OCI-LY1 (cell line): ENCODE measurements at regions not wholly inside any gene's neighbourhood (a gene's known extent, or its start where the extent isn't known, plus 50 kb on each side); places are given as distances from the start of the nearest gene placed in this dataset.

ENCODE experiments used
- CTCF ChIP-seq: fragments of 200-600 bp; sonication (generic), shearing (Covaris generic); IDR thresholded peaks from 2 replicates; pipeline ENCODE4 v1.5.1; 2017; ENCODE audit warnings: mild to moderate bottlenecking, antibody characterized with exemption, low read length, moderate library complexity, mixed read lengths
- EZH2 ChIP-seq: fragments of 200-600 bp; sonication (generic), shearing (Covaris generic); IDR thresholded peaks from 2 replicates; pipeline ENCODE4 v1.8.0; 2017; ENCODE audit warnings: borderline replicate concordance, mixed run types, mild to moderate bottlenecking, antibody characterized with exemption, low read length, moderate library complexity, mixed read lengths

DNA sequence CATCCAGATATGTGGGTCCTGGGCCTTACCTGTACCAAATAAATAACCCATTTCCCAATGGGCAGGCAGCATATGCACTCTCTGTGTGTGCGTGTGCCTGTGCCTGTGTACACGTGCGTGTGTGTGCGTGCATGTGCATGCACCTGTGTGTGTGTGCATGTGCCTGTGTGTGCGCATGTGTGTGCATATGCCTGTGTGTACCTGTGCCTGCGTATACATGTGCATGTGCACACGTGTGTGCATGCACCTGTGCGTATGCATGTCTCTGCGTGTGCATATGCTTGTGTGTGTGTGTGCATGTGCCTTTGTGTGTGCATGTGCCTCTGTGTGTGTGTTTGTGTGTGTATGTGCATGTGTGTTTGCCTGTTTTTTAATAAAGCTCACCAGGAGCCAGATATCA, 197.1 kb downstream of the PHETA1 start:
- TF ChIP-seq CTCF (no peak), EZH2 (no peak)
